ENCODE measurements at regions not wholly inside any gene's neighbourhood (a gene's known extent, or its start where the extent isn't known, plus 50 kb on each side); places are given as distances from the start of the nearest gene placed in this dataset.

DNA sequence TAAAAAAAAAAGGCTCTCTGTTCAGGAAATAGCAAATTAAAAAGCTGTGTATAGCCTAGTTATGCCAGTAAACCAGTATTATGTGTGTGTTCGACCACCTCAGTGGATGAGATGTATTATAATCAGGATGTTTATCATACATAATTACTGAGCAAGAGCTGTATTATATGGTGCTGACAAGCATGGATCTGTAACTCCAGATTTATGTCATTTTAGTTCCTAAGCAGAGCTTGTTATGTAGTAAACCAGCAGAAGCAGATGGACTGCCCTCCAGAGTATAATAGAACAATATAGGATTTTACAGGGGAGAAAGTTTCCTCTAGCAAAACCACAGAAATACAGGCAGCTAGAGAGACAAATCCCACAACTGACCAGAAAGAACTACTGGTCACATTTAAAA, 627.4 kb upstream of the EPHA5 start:
- 54% methylated on average over 1 of the region's 1 CpG for WGBS
- TF ChIP-seq POLR2AphosphoS5 (IDR thresholded peaks at IDR 0.05) = no peak
- TF ChIP-seq POLR2A (IDR thresholded peaks at IDR 0.05; ENCODE audit: low read depth) = no peak
- no peak for TF ChIP-seq EP300 (IDR thresholded peaks at IDR 0.05)
- TF ChIP-seq, protein P1, sequence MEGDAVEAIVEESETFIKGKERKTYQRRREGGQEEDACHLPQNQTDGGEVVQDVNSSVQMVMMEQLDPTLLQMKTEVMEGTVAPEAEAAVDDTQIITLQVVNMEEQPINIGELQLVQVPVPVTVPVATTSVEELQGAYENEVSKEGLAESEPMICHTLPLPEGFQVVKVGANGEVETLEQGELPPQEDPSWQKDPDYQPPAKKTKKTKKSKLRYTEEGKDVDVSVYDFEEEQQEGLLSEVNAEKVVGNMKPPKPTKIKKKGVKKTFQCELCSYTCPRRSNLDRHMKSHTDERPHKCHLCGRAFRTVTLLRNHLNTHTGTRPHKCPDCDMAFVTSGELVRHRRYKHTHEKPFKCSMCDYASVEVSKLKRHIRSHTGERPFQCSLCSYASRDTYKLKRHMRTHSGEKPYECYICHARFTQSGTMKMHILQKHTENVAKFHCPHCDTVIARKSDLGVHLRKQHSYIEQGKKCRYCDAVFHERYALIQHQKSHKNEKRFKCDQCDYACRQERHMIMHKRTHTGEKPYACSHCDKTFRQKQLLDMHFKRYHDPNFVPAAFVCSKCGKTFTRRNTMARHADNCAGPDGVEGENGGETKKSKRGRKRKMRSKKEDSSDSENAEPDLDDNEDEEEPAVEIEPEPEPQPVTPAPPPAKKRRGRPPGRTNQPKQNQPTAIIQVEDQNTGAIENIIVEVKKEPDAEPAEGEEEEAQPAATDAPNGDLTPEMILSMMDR (IDR thresholded peaks at IDR 0.05) = no peak
- Histone ChIP-seq H3K27me3 (no peaks in the 10 kb centered on the region), H3K4me3 (no peak overlapping the region), H3K36me3 (no peaks in the 10 kb centered on the region), H3K4me1 (no peaks in the 10 kb centered on the region), H3K9me3 (no peaks in the 10 kb centered on the region), H3K27ac (replicated peaks in 1 of 4) (no peak overlapping the region)
- intact Hi-C loops (cut with DNase I) = no loop called here
- DNase-seq (ENCODE audit: extremely low spot score) = no peak

DNA sequence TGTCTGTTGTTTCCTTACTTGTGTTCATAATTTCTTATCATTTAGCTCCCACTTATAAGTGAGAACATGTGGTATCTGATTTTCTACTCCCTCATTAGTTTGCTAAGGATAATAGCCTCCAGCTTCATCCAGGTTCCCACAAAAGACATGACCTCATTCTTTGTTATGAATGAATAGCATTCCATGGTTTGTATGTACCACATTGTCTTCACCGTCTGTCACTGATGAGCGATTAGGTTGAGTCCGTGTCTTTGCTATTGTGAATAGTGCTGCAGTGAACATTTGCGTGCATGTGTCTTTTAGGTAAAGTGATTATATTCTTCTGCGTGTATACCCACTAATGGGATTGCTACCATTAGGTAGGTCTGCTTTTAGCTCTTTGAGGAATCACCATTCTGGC, 624.3 kb upstream of the EPHA5 start:
- no peaks in the 10 kb centered on the region for H3K27me3 ChIP-seq
- H3K36me3 ChIP-seq = no peaks in the 10 kb centered on the region
- H3K27ac ChIP-seq (replicated peaks in 1 of 4) = no peak overlapping the region
- WGBS = 95% methylated on average over 5 of the region's 5 CpGs
- no peaks in the 10 kb centered on the region for H3K9me3 ChIP-seq
- TF ChIP-seq POLR2AphosphoS5 (IDR thresholded peaks at IDR 0.05) = no peak
- TF ChIP-seq, protein P1 (IDR thresholded peaks at IDR 0.05) = no peak
- no peak for TF ChIP-seq POLR2A (IDR thresholded peaks at IDR 0.05; ENCODE audit: low read depth)
- TF ChIP-seq EP300 (IDR thresholded peaks at IDR 0.05) = no peak
- no peaks in the 10 kb centered on the region for H3K4me1 ChIP-seq
- no peak overlapping the region for H3K4me3 ChIP-seq
- DNase-seq (ENCODE audit: extremely low spot score) = no peak
- intact Hi-C loops (cut with DNase I) = no loop called here

DNA sequence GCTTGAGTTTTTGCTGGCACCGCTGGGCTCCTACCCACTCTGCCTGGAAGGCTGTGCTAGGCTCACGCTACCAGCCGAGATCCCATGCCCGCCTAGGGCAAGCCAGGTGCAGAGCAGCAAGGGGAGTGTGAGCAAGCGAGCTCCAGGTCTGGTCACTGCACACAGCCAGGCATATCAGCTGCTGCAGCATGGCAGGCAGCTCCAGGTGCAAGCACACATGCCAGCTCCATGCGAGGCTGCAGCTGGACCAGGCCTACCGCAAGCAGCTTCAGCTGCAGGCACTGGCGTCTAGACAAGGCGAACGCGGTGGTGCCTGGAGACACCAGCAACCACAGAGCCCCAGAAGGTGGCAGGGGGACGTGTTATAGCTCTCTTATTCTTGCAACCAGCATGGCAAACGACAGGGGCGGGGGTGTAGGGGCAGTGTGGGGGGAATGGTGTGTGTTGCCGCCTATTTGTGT, 614.7 kb upstream of the EPHA5 start:
- DNase-seq (ENCODE audit: extremely low spot score) = no peak
- Histone ChIP-seq H3K4me3 (no peak overlapping the region), H3K36me3 (no peaks in the 10 kb centered on the region), H3K27ac (replicated peaks in 1 of 4) (no peak overlapping the region), H3K4me1 (no peaks in the 10 kb centered on the region), H3K9me3 (no peaks in the 10 kb centered on the region), H3K27me3 (no peaks in the 10 kb centered on the region)
- intact Hi-C loops (cut with DNase I) = no loop called here
- WGBS = 97% methylated on average over 6 of the region's 15 CpGs
- TF ChIP-seq, protein P1 (IDR thresholded peaks at IDR 0.05) = no peak
- TF ChIP-seq POLR2A (IDR thresholded peaks at IDR 0.05; ENCODE audit: low read depth) (no peak), EP300 (IDR thresholded peaks at IDR 0.05) (no peak), POLR2AphosphoS5 (IDR thresholded peaks at IDR 0.05) (no peak)

DNA sequence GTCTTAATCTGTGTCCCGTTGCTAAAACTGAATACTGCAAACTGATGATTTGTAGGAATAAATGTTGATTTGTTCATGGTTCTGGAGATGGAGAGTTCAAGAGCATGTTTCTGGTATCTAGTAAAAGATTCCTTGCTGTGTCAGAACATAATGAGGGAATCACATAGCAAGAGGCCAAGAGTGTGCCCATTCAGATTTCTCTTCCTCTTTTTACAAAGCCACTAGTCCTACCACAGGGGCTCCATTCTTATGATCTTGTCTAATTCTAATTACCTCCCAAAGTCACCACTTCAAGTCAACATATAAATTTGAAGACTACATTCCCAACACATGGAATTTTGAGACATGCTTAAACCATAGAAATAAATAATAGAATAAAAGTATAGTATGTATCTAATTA, 608.8 kb upstream of the EPHA5 start:
- TF ChIP-seq, protein P1 (IDR thresholded peaks at IDR 0.05) = no peak
- TF ChIP-seq EP300 (IDR thresholded peaks at IDR 0.05) (no peak), POLR2A (IDR thresholded peaks at IDR 0.05; ENCODE audit: low read depth) (no peak), POLR2AphosphoS5 (IDR thresholded peaks at IDR 0.05) (no peak)
- no peaks in the 10 kb centered on the region for H3K27me3 ChIP-seq
- no peak overlapping the region for H3K4me3 ChIP-seq
- no peak overlapping the region for H3K27ac ChIP-seq (replicated peaks in 1 of 4)
- 85% methylated on average over 1 of the region's 1 CpG for WGBS
- no peak for DNase-seq (ENCODE audit: extremely low spot score)
- intact Hi-C loops (cut with DNase I) = no loop called here
- no peaks in the 10 kb centered on the region for H3K36me3 ChIP-seq
- no peaks in the 10 kb centered on the region for H3K9me3 ChIP-seq
- H3K4me1 ChIP-seq = no peaks in the 10 kb centered on the region

DNA sequence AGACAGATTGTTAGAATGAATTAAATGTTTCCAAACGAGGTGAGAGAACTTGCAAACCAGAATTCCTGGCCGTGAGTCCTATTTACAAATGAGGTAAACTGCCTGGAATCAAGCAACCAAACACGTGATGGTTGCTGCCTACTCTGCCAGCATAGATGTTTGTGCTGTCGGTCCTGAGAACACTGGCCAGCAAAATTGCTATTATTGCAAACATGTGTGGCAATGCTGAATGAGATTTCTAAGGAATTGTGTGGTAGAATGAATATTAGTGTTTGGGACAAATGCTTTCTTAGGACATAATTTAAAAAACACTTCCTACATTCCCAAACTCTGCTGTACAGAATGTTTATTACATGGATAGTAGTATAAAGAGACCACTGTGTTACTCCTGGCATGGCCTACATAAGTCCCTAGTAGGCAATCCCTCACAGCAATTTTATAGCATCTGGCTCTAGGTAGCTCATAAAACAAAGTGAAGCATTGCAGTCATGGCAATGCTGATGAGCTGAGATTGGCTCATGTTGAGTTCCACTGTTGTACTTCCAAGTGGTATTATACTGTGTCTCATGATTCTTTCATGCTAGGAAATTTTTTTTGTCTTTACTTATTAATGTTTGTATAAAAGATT, 605.2 kb upstream of the EPHA5 start:
- WGBS = 48% methylated on average over 4 of the region's 4 CpGs
- Histone ChIP-seq H3K27ac (replicated peaks in 1 of 4) (no peak overlapping the region), H3K36me3 (no peaks in the 10 kb centered on the region), H3K27me3 (no peaks in the 10 kb centered on the region), H3K4me1 (no peaks in the 10 kb centered on the region), H3K4me3 (no peak overlapping the region), H3K9me3 (no peaks in the 10 kb centered on the region)
- no peak for DNase-seq (ENCODE audit: extremely low spot score)
- intact Hi-C loops (cut with DNase I) = no loop called here
- TF ChIP-seq POLR2A (IDR thresholded peaks at IDR 0.05; ENCODE audit: low read depth) (no peak), EP300 (IDR thresholded peaks at IDR 0.05) (no peak), POLR2AphosphoS5 (IDR thresholded peaks at IDR 0.05) (no peak)
- TF ChIP-seq, protein P1 (IDR thresholded peaks at IDR 0.05) = no peak

Data from esophagus muscularis mucosa (tissue), 4 donors.